ENCODE measurements at regions not wholly inside any gene's neighbourhood (a gene's known extent, or its start where the extent isn't known, plus 50 kb on each side); places are given as distances from the start of the nearest gene placed in this dataset.

- no peak for DNase-seq (ENCODE audit: low read depth)
- TF ChIP-seq, protein P1, sequence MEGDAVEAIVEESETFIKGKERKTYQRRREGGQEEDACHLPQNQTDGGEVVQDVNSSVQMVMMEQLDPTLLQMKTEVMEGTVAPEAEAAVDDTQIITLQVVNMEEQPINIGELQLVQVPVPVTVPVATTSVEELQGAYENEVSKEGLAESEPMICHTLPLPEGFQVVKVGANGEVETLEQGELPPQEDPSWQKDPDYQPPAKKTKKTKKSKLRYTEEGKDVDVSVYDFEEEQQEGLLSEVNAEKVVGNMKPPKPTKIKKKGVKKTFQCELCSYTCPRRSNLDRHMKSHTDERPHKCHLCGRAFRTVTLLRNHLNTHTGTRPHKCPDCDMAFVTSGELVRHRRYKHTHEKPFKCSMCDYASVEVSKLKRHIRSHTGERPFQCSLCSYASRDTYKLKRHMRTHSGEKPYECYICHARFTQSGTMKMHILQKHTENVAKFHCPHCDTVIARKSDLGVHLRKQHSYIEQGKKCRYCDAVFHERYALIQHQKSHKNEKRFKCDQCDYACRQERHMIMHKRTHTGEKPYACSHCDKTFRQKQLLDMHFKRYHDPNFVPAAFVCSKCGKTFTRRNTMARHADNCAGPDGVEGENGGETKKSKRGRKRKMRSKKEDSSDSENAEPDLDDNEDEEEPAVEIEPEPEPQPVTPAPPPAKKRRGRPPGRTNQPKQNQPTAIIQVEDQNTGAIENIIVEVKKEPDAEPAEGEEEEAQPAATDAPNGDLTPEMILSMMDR (IDR thresholded peaks at IDR 0.05; ENCODE audit: control insufficient read depth, extremely low read depth, insufficient read depth), result no peak
- H3K4me3 ChIP-seq (ENCODE audit: low read depth, low read length), result no peak overlapping the region
Observed at GRCh38 chr20:50258790-50259483, 68.3 kb downstream of the CEBPB start.

DNA sequence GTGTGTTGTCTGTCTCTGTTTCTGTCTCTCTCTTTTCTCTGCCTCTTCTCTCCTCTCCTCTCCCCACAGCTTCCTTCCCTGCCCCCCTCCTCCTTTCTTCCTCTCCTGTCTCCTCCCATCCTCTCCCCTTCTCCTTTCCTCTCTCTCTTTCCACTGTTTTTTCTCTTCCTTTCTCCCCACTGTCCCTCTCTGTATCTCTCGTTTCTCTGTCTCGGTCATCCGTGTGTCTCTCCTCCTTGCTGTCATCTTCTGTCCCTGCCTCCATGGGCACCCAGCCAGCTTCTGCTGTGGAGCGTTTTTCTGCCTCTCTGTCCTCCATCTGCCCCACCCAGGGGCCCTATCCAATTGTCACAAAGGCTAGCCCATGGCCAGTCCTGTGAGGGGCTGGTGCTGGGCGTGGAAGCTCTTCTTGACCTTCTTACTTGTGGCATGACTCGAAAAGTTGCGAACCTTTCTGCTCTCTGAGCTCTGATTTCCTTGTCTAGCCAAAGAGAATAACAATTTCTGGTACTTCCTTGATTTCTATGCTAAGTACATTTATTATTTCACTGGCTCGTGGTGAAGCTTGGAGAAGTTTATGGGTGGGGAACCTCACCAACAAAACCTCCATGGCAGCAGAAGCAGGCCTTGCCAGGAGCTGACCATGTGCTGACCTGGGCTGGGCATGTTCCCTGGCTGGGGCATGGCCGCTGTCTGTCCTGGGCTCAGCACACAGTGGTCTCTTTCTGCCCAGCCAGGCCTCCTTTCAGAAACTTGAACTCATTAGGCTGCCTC, 69.3 kb downstream of the CEBPB start:
- no peak overlapping the region for H3K4me3 ChIP-seq (ENCODE audit: low read depth, low read length)
- TF ChIP-seq, protein P1 (IDR thresholded peaks at IDR 0.05; ENCODE audit: control insufficient read depth, extremely low read depth, insufficient read depth), result no peak
- DNase-seq (ENCODE audit: low read depth), result no peak

DNA sequence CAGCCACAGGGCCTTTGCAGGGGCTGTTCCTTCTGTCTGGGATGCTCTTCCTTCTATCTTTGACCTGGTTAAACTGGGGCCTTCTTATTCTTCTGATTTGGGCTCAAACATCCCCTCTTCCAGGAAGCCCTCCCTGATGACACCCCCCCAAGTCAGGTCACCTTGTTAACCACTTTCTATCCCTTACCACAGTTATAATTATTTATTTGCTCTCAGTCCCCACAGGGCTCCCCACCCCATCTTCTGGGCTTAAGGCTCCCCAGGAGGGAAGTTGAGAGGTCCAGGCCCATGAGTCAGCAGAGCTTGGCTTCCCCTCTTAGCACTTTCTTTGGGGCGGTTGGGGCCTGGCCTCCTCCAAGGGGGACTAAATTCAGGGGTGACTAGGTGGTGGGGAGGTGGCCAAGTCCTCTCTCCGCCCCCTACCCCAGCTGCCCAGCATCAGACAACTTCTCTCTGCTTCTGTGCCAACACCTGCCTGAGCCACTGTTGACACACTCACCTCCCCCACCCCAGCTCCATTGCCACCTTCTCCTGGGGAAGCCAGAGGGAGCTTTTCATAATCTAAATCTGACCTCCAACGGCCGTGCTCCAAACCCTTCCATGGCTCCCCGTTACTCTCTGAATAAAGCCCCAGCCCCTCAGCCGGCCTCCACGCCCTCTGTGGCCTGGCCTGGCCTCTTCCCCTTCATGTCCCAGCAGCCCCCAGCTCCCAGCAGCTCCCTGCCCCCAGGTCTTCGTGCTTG, 70.0 kb downstream of the CEBPB start:
- DNase-seq (ENCODE audit: low read depth), result no peak
- TF ChIP-seq, protein P1 (IDR thresholded peaks at IDR 0.05; ENCODE audit: control insufficient read depth, extremely low read depth, insufficient read depth), result no peak
- H3K4me3 ChIP-seq (ENCODE audit: low read depth, low read length), result no peak overlapping the region

DNA sequence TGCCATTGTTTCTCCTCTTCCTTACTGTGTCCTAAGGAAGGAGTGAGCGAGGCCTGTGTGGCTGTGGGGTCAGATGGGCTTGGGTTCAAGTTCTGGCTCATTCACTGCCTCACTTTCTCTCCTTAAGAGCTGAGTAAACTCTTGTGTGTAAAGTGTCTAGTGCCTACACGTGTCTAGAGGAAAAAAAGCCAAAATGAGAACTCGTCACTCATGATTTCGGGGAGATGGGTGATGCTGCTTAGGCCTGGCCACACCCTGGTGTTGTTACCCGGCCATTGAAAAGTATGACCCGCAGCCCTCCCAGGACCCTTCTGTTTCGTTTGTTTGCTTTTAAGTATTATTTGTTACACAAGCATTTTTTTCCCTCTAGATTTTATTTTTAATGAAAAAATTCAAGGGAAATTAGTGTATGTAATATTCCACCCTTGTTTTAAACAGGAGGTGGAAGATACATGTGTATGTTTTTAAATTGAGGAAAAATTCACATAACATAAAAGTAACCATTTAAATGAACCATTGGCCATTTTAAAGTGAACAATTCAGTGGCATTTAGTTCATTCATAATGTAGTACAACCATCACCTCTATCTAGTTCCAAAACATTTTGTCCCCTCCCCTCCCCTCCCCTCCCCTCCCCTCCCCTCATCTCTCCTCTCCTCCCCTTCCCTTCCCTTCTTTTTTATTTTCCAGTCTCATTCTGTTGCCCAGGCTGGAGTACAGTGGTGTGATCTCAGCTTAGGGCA, 71.0 kb downstream of the CEBPB start:
- H3K4me3 ChIP-seq (ENCODE audit: low read depth, low read length), result no peak overlapping the region
- TF ChIP-seq, protein P1 (IDR thresholded peaks at IDR 0.05; ENCODE audit: control insufficient read depth, extremely low read depth, insufficient read depth), result no peak
- no peak for DNase-seq (ENCODE audit: low read depth)

DNA sequence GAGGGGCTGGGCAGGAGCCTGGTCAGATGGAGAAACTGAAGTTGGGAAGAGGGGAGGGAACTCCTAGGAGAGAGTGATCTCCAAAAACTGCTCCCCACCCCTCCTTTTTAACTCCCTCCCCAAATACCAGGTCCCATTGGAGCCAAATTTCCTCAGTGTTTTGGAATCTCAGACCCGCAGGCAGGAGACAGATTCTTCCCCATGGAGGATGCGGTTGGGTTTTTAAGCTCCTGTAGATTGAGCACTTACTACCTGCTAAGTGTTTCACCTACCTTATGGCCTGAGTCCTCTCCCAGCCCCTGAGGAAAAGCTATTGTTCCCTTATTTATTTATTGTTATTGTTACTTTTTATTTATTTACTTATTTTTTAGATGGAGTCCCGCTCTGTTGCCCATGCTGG, 73.2 kb downstream of the CEBPB start:
- TF ChIP-seq, protein P1 (IDR thresholded peaks at IDR 0.05; ENCODE audit: control insufficient read depth, extremely low read depth, insufficient read depth), result no peak
- no peak overlapping the region for H3K4me3 ChIP-seq (ENCODE audit: low read depth, low read length)
- DNase-seq (ENCODE audit: low read depth), result no peak

- DNase-seq (ENCODE audit: low read depth), result no peak
- H3K4me3 ChIP-seq (ENCODE audit: low read depth, low read length), result no peak overlapping the region
- TF ChIP-seq, protein P1 (IDR thresholded peaks at IDR 0.05; ENCODE audit: control insufficient read depth, extremely low read depth, insufficient read depth), result no peak
Observed at GRCh38 chr20:50264534-50265145, 74.0 kb downstream of the CEBPB start.

Data from LNCaP clone FGC (cell line).